OCI-LY3 (cell line): ENCODE measurements at regions not wholly inside any gene's neighbourhood (a gene's known extent, or its start where the extent isn't known, plus 50 kb on each side); places are given as distances from the start of the nearest gene placed in this dataset.

Experiments used
- CTCF ChIP-seq: fragments of 200-600, 300-600 bp; sonication (generic); IDR thresholded peaks from 2 replicates; pipeline ENCODE4 v1.5.1; 2014; ENCODE audit warnings: antibody characterized with exemption, low read length, low read depth
- EZH2phosphoT487 ChIP-seq: fragments of 200-600 bp; shearing (Covaris generic); IDR thresholded peaks from 2 replicates; pipeline ENCODE4 v1.6.1; 2018; ENCODE audit warnings: antibody characterized with exemption, mixed run types, low read depth

DNA sequence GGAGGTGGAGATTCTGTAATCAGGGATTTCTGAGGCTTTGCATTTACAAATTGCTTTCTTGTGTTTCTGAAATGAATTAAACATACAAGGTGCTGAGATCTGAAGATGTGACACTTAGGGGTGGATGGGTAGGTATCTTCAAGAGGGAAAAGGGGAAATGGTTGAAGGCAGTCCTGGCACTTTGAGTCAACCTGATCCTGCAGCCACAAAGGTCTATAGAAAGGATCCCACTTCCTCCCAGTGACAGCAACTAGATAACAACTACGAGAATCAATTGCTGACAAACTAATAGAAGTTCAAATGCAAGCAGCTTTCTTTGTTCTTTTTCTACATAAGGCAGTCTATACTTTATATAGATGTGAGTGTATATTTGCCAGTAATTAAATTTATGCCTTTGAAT is 553.3 kb downstream of the MDFIC start:
- TF ChIP-seq CTCF: no peak
- no peak for TF ChIP-seq EZH2phosphoT487
